Stomach (tissue), 4 donors: ENCODE measurements at regions not wholly inside any gene's neighbourhood (a gene's known extent, or its start where the extent isn't known, plus 50 kb on each side); places are given as distances from the start of the nearest gene placed in this dataset.

ENCODE experiments used
- CTCF ChIP-seq, 7 experiments: fragments of 450-650 bp in 4 of 7; fragments of 200-600 bp in 3 of 7; sonication (generic) in 3 of 7; IDR thresholded peaks; one replicate each; pipeline ENCODE4 v1.5.1; 2016 to 2019; ENCODE audit warnings: antibody characterized with exemption in 7 of 7, control low read depth in 2 of 7, mild to moderate bottlenecking in 1 of 7
- EP300 ChIP-seq: sonication (generic); formaldehyde crosslinking; IDR thresholded peaks from one replicate; pipeline ENCODE4 v1.6.1; 2017; ENCODE audit warnings: antibody characterized with exemption
- POLR2A ChIP-seq, 4 donors: fragments of 450-650 bp; IDR thresholded peaks; one replicate each; pipeline ENCODE4 v1.6.1; 2016; ENCODE audit warnings: antibody characterized with exemption in 4 of 4, control low read depth in 2 of 4, mild to moderate bottlenecking in 1 of 4, moderate library complexity in 1 of 4

DNA sequence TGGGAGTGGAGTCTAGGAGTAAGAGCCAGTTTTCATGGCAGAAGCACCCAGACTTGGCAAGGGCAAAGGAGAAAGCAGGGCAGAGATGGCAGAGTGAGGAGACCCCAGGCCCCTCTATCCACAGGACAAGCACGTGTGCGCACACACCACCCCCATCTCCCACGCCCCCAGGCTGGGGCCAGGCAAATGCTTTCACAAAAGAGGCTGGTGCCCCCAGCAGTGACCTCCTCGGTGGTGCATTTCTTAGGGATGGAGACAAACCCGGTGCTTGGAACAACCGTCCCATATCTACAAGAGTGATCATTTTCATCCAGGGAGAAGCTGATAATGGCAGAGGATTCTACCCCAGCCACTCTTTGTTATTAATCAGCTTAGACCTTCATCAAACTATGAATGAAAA is 62.0 kb downstream of the KCNF1 start:
- no peak for TF ChIP-seq CTCF (IDR thresholded peaks at IDR 0.05)
- no peak for TF ChIP-seq EP300
- TF ChIP-seq POLR2A (IDR thresholded peaks at IDR 0.05): no peak
